ENCODE measurements at regions not wholly inside any gene's neighbourhood (a gene's known extent, or its start where the extent isn't known, plus 50 kb on each side); places are given as distances from the start of the nearest gene placed in this dataset.

- Histone ChIP-seq H3K4me3 (no peak overlapping the region), H3K9me3 (peaks cover 0 to 4% (median 0%) of the 10 kb centered on the region in 4 donors), H3K4me1 (no peaks in the 10 kb centered on the region), H3K27ac (replicated peaks in 1 of 4) (no peak overlapping the region), H3K36me3 (no peaks in the 10 kb centered on the region), H3K27me3 (no peaks in the 10 kb centered on the region)
- TF ChIP-seq POLR2AphosphoS5 (IDR thresholded peaks at IDR 0.05): no peak
- TF ChIP-seq POLR2A (IDR thresholded peaks at IDR 0.05; ENCODE audit: low read depth): no peak
- TF ChIP-seq, protein P1, sequence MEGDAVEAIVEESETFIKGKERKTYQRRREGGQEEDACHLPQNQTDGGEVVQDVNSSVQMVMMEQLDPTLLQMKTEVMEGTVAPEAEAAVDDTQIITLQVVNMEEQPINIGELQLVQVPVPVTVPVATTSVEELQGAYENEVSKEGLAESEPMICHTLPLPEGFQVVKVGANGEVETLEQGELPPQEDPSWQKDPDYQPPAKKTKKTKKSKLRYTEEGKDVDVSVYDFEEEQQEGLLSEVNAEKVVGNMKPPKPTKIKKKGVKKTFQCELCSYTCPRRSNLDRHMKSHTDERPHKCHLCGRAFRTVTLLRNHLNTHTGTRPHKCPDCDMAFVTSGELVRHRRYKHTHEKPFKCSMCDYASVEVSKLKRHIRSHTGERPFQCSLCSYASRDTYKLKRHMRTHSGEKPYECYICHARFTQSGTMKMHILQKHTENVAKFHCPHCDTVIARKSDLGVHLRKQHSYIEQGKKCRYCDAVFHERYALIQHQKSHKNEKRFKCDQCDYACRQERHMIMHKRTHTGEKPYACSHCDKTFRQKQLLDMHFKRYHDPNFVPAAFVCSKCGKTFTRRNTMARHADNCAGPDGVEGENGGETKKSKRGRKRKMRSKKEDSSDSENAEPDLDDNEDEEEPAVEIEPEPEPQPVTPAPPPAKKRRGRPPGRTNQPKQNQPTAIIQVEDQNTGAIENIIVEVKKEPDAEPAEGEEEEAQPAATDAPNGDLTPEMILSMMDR (IDR thresholded peaks at IDR 0.05): no peak
- TF ChIP-seq EP300 (IDR thresholded peaks at IDR 0.05): no peak
- intact Hi-C loops (cut with DNase I): no loop called here
- no peak for DNase-seq (ENCODE audit: extremely low spot score)
- 76% methylated on average over 6 of the region's 6 CpGs for WGBS
These were observed 64.9 kb upstream of the SELENOK start for GRCh38 chr3:53956586-53956985.

DNA sequence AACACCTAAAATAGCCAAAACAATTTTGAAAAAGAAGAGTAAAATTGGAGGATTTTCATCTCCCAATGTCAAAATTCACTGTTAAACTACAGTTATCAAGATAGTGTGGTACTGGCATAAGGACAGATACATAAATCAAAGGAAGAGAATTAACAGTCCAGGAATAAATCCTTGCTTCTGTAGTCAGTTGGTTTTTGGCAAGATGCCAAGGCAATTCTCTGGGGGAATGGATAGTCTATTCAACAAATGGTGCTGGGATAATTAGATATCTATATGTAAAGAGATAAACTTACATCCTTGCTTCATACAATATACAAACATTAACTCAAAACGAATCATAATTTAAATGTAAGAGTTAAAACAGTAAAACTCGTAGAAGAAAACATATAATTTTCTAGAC lies 57.9 kb upstream of the SELENOK start:
- peaks cover 0 to 7% (median 4%) of the 10 kb centered on the region in 4 donors for H3K9me3 ChIP-seq
- H3K27me3 ChIP-seq: peaks cover 0 to 3% (median 0%) of the 10 kb centered on the region in 4 donors
- 73% methylated on average over 2 of the region's 2 CpGs for WGBS
- no peaks in the 10 kb centered on the region for H3K36me3 ChIP-seq
- H3K4me1 ChIP-seq: no peaks in the 10 kb centered on the region
- no peak for DNase-seq (ENCODE audit: extremely low spot score)
- intact Hi-C loops (cut with DNase I): no loop called here
- H3K27ac ChIP-seq (replicated peaks in 1 of 4): no peak overlapping the region
- H3K4me3 ChIP-seq: no peak overlapping the region
- no peak for TF ChIP-seq POLR2A (IDR thresholded peaks at IDR 0.05; ENCODE audit: low read depth)
- no peak for TF ChIP-seq EP300 (IDR thresholded peaks at IDR 0.05)
- TF ChIP-seq POLR2AphosphoS5 (IDR thresholded peaks at IDR 0.05): no peak
- TF ChIP-seq, protein P1 (IDR thresholded peaks at IDR 0.05): no peak

DNA sequence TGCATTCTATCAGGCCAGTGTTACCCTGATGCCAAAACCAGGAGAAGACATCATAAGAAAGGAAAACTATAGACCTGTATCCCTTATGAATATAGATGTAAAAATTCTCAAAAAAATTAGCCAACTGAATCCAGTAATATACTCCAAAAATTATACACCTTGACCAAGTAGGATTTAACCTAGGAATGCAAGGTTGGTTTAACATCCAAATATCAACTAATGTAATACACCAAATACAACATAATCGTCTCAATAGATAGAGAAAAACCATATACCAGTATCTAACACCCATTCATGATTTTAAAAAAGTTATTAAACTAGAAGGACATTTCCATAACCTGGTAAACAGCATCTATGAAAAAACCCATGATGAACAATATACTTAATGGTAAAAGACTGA lies 56.5 kb upstream of the SELENOK start:
- TF ChIP-seq POLR2AphosphoS5 (IDR thresholded peaks at IDR 0.05) (no peak), EP300 (IDR thresholded peaks at IDR 0.05) (no peak), POLR2A (IDR thresholded peaks at IDR 0.05; ENCODE audit: low read depth) (no peak)
- TF ChIP-seq, protein P1 (IDR thresholded peaks at IDR 0.05): no peak
- 83% methylated on average over 1 of the region's 1 CpG for WGBS
- intact Hi-C loops (cut with DNase I): no loop called here

GRCh38 chr3:53944028-53944427 lies 52.4 kb upstream of the SELENOK start:
- no peaks in the 10 kb centered on the region for H3K4me1 ChIP-seq
- TF ChIP-seq, protein P1 (IDR thresholded peaks at IDR 0.05): no peak
- TF ChIP-seq POLR2A (IDR thresholded peaks at IDR 0.05; ENCODE audit: low read depth): no peak
- no peak for TF ChIP-seq POLR2AphosphoS5 (IDR thresholded peaks at IDR 0.05)
- TF ChIP-seq EP300 (IDR thresholded peaks at IDR 0.05): no peak
- WGBS: 63% methylated on average over 2 of the region's 3 CpGs

More for the DNA sequence above, 56.5 kb upstream of the SELENOK start:
- H3K9me3 ChIP-seq: peaks cover 0 to 7% (median 4%) of the 10 kb centered on the region in 4 donors
- no peak overlapping the region for H3K4me3 ChIP-seq
- H3K4me1 ChIP-seq: no peaks in the 10 kb centered on the region
- no peak for DNase-seq (ENCODE audit: extremely low spot score)
- peaks cover 0 to 3% (median 0%) of the 10 kb centered on the region in 4 donors for H3K27me3 ChIP-seq
- no peaks in the 10 kb centered on the region for H3K36me3 ChIP-seq
- no peak overlapping the region for H3K27ac ChIP-seq (replicated peaks in 1 of 4)

DNA sequence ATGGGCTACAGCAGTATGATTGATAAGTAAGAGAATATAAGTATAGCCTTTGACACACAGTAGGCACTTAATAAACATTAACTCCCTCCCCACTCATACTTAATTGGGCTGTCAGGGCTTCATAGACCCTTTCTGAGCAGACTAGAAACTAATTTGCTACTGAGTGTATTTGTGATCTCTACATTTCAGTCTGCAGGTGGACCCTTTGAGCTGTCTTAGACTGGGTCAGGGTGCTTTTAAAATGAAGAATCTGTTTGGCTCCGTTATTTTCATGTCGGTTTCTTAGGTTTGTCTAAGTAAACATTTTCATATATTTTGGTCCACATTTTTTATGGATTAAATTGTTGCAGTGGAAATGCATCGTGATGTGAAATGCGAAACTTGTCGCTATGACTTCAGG lies 50.3 kb upstream of the SELENOK start:
- TF ChIP-seq POLR2AphosphoS5 (IDR thresholded peaks at IDR 0.05) (no peak), EP300 (IDR thresholded peaks at IDR 0.05) (no peak), POLR2A (IDR thresholded peaks at IDR 0.05; ENCODE audit: low read depth) (no peak)
- TF ChIP-seq, protein P1 (IDR thresholded peaks at IDR 0.05): no peak
- Histone ChIP-seq H3K27ac (replicated peaks in 1 of 4) (no peak overlapping the region), H3K27me3 (peaks cover 0 to 10% (median 0%) of the 10 kb centered on the region in 4 donors), H3K36me3 (no peaks in the 10 kb centered on the region), H3K4me3 (no peak overlapping the region), H3K9me3 (peaks cover 0 to 7% (median 2%) of the 10 kb centered on the region in 4 donors), H3K4me1 (no peaks in the 10 kb centered on the region)
- WGBS: 45% methylated on average over 5 of the region's 5 CpGs
- no peak for DNase-seq (ENCODE audit: extremely low spot score)
- intact Hi-C loops (cut with DNase I): loop anchor here (5.0 kb wide), 1 partner anchor 435 kb away; no protein-coding TSS in a partner anchor

More at GRCh38 chr3:53944028-53944427, 52.4 kb upstream of the SELENOK start:
- Histone ChIP-seq H3K36me3 (no peaks in the 10 kb centered on the region), H3K4me3 (no peak overlapping the region), H3K9me3 (peaks cover 0 to 7% (median 4%) of the 10 kb centered on the region in 4 donors), H3K27ac (replicated peaks in 1 of 4) (no peak overlapping the region), H3K27me3 (peaks cover 0 to 8% (median 0%) of the 10 kb centered on the region in 4 donors)
- DNase-seq (ENCODE audit: extremely low spot score): no peak
- intact Hi-C loops (cut with DNase I): loop anchor here (5.0 kb wide), 1 partner anchor 433 kb away; no protein-coding TSS in a partner anchor
